ENCODE measurements at regions not wholly inside any gene's neighbourhood (a gene's known extent, or its start where the extent isn't known, plus 50 kb on each side); places are given as distances from the start of the nearest gene placed in this dataset.

DNA sequence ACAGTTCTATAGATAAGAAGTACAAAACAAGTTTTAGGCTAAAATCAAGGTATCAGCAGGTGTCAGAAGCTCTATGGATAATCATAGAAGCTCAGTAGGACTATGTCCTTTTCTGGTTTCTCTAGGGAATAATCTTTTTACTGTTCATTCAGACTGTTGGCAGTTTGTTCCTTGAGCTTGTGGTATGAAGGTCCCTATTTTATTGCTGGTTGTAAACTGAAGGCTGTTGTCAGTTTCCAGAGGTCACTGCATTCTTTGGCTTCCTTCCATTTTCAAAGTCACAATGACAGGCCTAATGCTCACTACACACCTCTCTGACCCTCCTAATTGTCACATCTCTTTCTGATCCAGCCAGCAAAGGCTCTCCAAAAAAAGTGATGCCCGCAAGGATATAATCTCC lies 337.9 kb upstream of the EDNRB start:
- H3K79me2 ChIP-seq (replicated peaks; ENCODE audit: insufficient read depth, low read length), result no peaks in the 10 kb centered on the region
- H2AFZ ChIP-seq (ENCODE audit: low read depth, low read length), result no peak overlapping the region
- H3K4me3 ChIP-seq (ENCODE audit: low read length), result no peak overlapping the region
- no peaks in the 10 kb centered on the region for H4K20me1 ChIP-seq (ENCODE audit: insufficient read depth)
- H3K27ac ChIP-seq (ENCODE audit: low read length), result no peak overlapping the region
- H3K9me2 ChIP-seq (ENCODE audit: insufficient read depth, low read length), result no peaks in the 10 kb centered on the region
- no peak overlapping the region for H3K9ac ChIP-seq (ENCODE audit: low read length)
- TF ChIP-seq TAF1 (IDR thresholded peaks at IDR 0.05; ENCODE audit: low read depth), result no peak
- TF ChIP-seq RAD21 (conservative IDR thresholded peaks at IDR 0.05), result no peak
- TF ChIP-seq EP300 (conservative IDR thresholded peaks at IDR 0.05; ENCODE audit: poor library complexity, severe bottlenecking), result no peak
- peaks cover 5% of the 10 kb centered on the region for H3K9me3 ChIP-seq (ENCODE audit: low read length)
- H3K4me2 ChIP-seq (ENCODE audit: low read length), result no peak overlapping the region
- no peaks in the 10 kb centered on the region for H3K27me3 ChIP-seq (ENCODE audit: insufficient read depth, low read depth, low read length)
- H3F3A ChIP-seq (ENCODE audit: insufficient read depth, low read length, poor library complexity, severe bottlenecking), result no peaks in the 10 kb centered on the region
- H3K36me3 ChIP-seq (ENCODE audit: insufficient read depth, low read length), result no peaks in the 10 kb centered on the region

DNA sequence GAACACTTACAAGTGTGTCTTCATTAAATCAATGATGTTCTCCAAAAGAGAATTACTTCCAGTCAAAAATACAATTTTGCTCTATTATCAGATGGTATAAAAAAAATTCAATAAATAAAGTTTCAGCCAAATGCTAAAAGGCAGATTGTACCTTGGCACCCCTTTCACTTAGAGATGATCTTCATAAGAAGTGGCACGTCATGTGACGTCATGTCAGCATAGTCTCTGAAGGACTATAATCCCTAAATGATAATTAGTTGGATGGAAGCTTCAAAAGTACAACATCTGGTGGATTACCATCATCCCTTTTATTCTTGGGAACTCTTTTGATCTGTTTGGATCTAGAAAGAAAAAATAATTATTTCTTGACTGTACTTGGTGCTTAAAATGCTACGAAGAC lies 335.5 kb upstream of the EDNRB start:
- Histone ChIP-seq H3K27me3 (ENCODE audit: insufficient read depth, low read depth, low read length) (no peaks in the 10 kb centered on the region), H3K9me2 (ENCODE audit: insufficient read depth, low read length) (no peaks in the 10 kb centered on the region), H3K4me3 (ENCODE audit: low read length) (no peak overlapping the region), H3K4me2 (ENCODE audit: low read length) (no peak overlapping the region), H3K9ac (ENCODE audit: low read length) (no peak overlapping the region), H3K9me3 (ENCODE audit: low read length) (no peaks in the 10 kb centered on the region), H3K79me2 (replicated peaks; ENCODE audit: insufficient read depth, low read length) (no peaks in the 10 kb centered on the region), H3K27ac (ENCODE audit: low read length) (no peak overlapping the region), H2AFZ (ENCODE audit: low read depth, low read length) (no peak overlapping the region), H3K36me3 (ENCODE audit: insufficient read depth, low read length) (no peaks in the 10 kb centered on the region), H3F3A (ENCODE audit: insufficient read depth, low read length, poor library complexity, severe bottlenecking) (no peaks in the 10 kb centered on the region), H4K20me1 (ENCODE audit: insufficient read depth) (no peaks in the 10 kb centered on the region)
- no peak for TF ChIP-seq EZH2 (IDR thresholded peaks at IDR 0.05; ENCODE audit: borderline replicate concordance, insufficient read depth, low read length, poor library complexity, severe bottlenecking)
- no peak for TF ChIP-seq TAF1 (IDR thresholded peaks at IDR 0.05; ENCODE audit: low read depth)

DNA sequence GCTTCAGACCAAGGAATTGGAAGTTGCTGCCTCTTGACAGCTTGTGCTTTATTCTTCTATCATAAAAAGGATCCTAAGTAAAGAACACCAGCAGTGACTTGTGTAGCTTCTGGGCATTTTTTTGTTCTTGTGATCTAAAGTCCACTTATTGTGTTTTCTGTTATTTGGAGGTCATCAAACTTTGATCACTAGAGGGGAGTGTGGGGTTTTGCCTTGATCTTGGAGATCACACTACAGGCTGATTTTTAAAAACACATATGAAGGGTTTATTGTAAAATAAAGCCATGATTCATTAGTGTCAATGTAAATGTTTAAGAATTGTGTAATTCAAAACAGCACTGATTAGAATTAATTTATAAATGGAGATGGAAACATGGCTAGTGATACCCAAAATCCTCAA lies 328.7 kb upstream of the EDNRB start:
- H3K4me3 ChIP-seq (ENCODE audit: low read length), result no peak overlapping the region
- TF ChIP-seq POLR2AphosphoS5 (IDR thresholded peaks at IDR 0.05), result no peak
- TF ChIP-seq EZH2 (IDR thresholded peaks at IDR 0.05; ENCODE audit: borderline replicate concordance, insufficient read depth, low read length, poor library complexity, severe bottlenecking), result no peak
- TF ChIP-seq, protein P1, sequence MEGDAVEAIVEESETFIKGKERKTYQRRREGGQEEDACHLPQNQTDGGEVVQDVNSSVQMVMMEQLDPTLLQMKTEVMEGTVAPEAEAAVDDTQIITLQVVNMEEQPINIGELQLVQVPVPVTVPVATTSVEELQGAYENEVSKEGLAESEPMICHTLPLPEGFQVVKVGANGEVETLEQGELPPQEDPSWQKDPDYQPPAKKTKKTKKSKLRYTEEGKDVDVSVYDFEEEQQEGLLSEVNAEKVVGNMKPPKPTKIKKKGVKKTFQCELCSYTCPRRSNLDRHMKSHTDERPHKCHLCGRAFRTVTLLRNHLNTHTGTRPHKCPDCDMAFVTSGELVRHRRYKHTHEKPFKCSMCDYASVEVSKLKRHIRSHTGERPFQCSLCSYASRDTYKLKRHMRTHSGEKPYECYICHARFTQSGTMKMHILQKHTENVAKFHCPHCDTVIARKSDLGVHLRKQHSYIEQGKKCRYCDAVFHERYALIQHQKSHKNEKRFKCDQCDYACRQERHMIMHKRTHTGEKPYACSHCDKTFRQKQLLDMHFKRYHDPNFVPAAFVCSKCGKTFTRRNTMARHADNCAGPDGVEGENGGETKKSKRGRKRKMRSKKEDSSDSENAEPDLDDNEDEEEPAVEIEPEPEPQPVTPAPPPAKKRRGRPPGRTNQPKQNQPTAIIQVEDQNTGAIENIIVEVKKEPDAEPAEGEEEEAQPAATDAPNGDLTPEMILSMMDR (IDR thresholded peaks at IDR 0.05; ENCODE audit: poor library complexity, severe bottlenecking), result no peak
- no peak for TF ChIP-seq RAD21 (conservative IDR thresholded peaks at IDR 0.05)
- no peak for TF ChIP-seq TAF1 (IDR thresholded peaks at IDR 0.05; ENCODE audit: low read depth)
- no peak for TF ChIP-seq SMC3 (conservative IDR thresholded peaks at IDR 0.05; ENCODE audit: poor library complexity)
- TF ChIP-seq MXI1 (conservative IDR thresholded peaks at IDR 0.05; ENCODE audit: poor library complexity, severe bottlenecking), result no peak
- TF ChIP-seq EP300 (conservative IDR thresholded peaks at IDR 0.05; ENCODE audit: poor library complexity, severe bottlenecking), result no peak
- no peak overlapping the region for H3K27ac ChIP-seq (ENCODE audit: low read length)

More for the DNA sequence above, 328.7 kb upstream of the EDNRB start:
- Histone ChIP-seq H3K9me2 (ENCODE audit: insufficient read depth, low read length) (no peaks in the 10 kb centered on the region), H3K9me3 (ENCODE audit: low read length) (no peaks in the 10 kb centered on the region), H3K79me2 (replicated peaks; ENCODE audit: insufficient read depth, low read length) (no peaks in the 10 kb centered on the region), H3K4me2 (ENCODE audit: low read length) (no peak overlapping the region), H2AFZ (ENCODE audit: low read depth, low read length) (no peak overlapping the region), H4K20me1 (ENCODE audit: insufficient read depth) (no peaks in the 10 kb centered on the region), H3K9ac (ENCODE audit: low read length) (no peak overlapping the region), H3F3A (ENCODE audit: insufficient read depth, low read length, poor library complexity, severe bottlenecking) (no peaks in the 10 kb centered on the region), H3K36me3 (ENCODE audit: insufficient read depth, low read length) (no peaks in the 10 kb centered on the region), H3K27me3 (ENCODE audit: insufficient read depth, low read depth, low read length) (no peaks in the 10 kb centered on the region)

Data from neural cell (in vitro differentiated cells).